ENCODE measurements at regions not wholly inside any gene's neighbourhood (a gene's known extent, or its start where the extent isn't known, plus 50 kb on each side); places are given as distances from the start of the nearest gene placed in this dataset.

GRCh38 chr20:39152126-39152525, 190.0 kb downstream of the DHX35 start:
- no peak for TF ChIP-seq CTCF (conservative IDR thresholded peaks at IDR 0.05 in 1 of 2, IDR thresholded peaks at IDR 0.05 in 1 of 2; ENCODE audit: extremely low read depth in 1 of 2, insufficient read depth in 1 of 2, low read depth in 1 of 2, low read length in 2 of 2)
- TF ChIP-seq EZH2 (IDR thresholded peaks at IDR 0.05; ENCODE audit: borderline replicate concordance, low read length) = no peak
